Muscle of back (tissue), 3 donors: ENCODE measurements at regions not wholly inside any gene's neighbourhood (a gene's known extent, or its start where the extent isn't known, plus 50 kb on each side); places are given as distances from the start of the nearest gene placed in this dataset.
A peak's percentile ranks its signal among the peaks of the same experiment; 100 is the strongest.

Experiments
- DNase-seq, 3 donors: peaks; one replicate each; pipeline versions ENCODE4 v3.0.0 to v3.0.0-alpha.2; 2013

- DNase-seq = no peak
Observed at GRCh38 chr2:37782155-37782673, 110.8 kb upstream of the CDC42EP3 start.

GRCh38 chr2:37782721-37783371 is 111.4 kb upstream of the CDC42EP3 start:
- no peak for DNase-seq

GRCh38 chr2:37783545-37783944 is 112.1 kb upstream of the CDC42EP3 start:
- no peak for DNase-seq

GRCh38 chr2:37784071-37784758 is 112.8 kb upstream of the CDC42EP3 start:
- no peak for DNase-seq

GRCh38 chr2:37784759-37785149 is 113.3 kb upstream of the CDC42EP3 start:
- no peak for DNase-seq

- DNase-seq = no peak
Observed at GRCh38 chr2:37786191-37786698, 114.8 kb upstream of the CDC42EP3 start.

GRCh38 chr2:37786854-37787253 is 115.4 kb upstream of the CDC42EP3 start:
- DNase-seq = peak; percentile 48 to 70 (median 55)

- DNase-seq = no peak
Observed at GRCh38 chr2:37788602-37789209, 117.3 kb upstream of the CDC42EP3 start.

GRCh38 chr2:37790019-37790418 is 118.6 kb upstream of the CDC42EP3 start:
- DNase-seq = no peak

- no peak for DNase-seq
Observed at GRCh38 chr2:37790462-37790861, 119.0 kb upstream of the CDC42EP3 start.

GRCh38 chr2:37792366-37792765 is 120.9 kb upstream of the CDC42EP3 start:
- DNase-seq = no peak

GRCh38 chr2:37793004-37793403 is 121.6 kb upstream of the CDC42EP3 start:
- DNase-seq = no peak

GRCh38 chr2:37794717-37795116 is 123.3 kb upstream of the CDC42EP3 start:
- no peak for DNase-seq

GRCh38 chr2:37795456-37795855 is 124.0 kb upstream of the CDC42EP3 start:
- DNase-seq = no peak

- peak in 1 of 3 donors; percentile 84 for DNase-seq
Observed at GRCh38 chr2:37795938-37796337, 124.5 kb upstream of the CDC42EP3 start.

- DNase-seq = no peak
Observed at GRCh38 chr2:37796481-37796880, 125.0 kb upstream of the CDC42EP3 start.

GRCh38 chr2:37797081-37797480 is 125.6 kb upstream of the CDC42EP3 start:
- no peak for DNase-seq

GRCh38 chr2:37798315-37799005 is 126.6 kb upstream of the RMDN2 start:
- no peak for DNase-seq

- no peak for DNase-seq
Observed at GRCh38 chr2:37800176-37800858, 124.8 kb upstream of the RMDN2 start.

GRCh38 chr2:37802211-37802752 is 122.8 kb upstream of the RMDN2 start:
- no peak for DNase-seq

- peak in 1 of 3 donors; percentile 94 for DNase-seq
Observed at GRCh38 chr2:37802899-37803379, 122.1 kb upstream of the RMDN2 start.
